ENCODE measurements at regions not wholly inside any gene's neighbourhood (a gene's known extent, or its start where the extent isn't known, plus 50 kb on each side); places are given as distances from the start of the nearest gene placed in this dataset.
"Not testable (repeated sequence)": the region's sequence is repeated elsewhere in the genome, so short reads cannot be mapped to it uniquely, and the experiment has no call there.

GRCh38 chr13:50233574-50233973, 218.3 kb downstream of the KCNRG start:
- not testable (repeated sequence) for DNase-seq

GRCh38 chr13:50235604-50236342, 220.5 kb downstream of the KCNRG start:
- DNase-seq = no peak

GRCh38 chr13:50236898-50237318, 221.7 kb downstream of the KCNRG start:
- no peak for DNase-seq

GRCh38 chr13:50238922-50239321, 223.7 kb downstream of the KCNRG start:
- no peak for DNase-seq

GRCh38 chr13:50241479-50241878, 226.2 kb downstream of the KCNRG start:
- DNase-seq = no peak

GRCh38 chr13:50243931-50244330, 228.7 kb downstream of the KCNRG start:
- no peak for DNase-seq

- no peak for DNase-seq
These were observed 229.1 kb downstream of the KCNRG start for GRCh38 chr13:50244355-50244712.

GRCh38 chr13:50244713-50245574, 229.7 kb downstream of the KCNRG start:
- DNase-seq = no peak

- DNase-seq = no peak
These were observed 232.0 kb downstream of the KCNRG start for GRCh38 chr13:50247223-50247622.

- no peak for DNase-seq
These were observed 233.4 kb downstream of the KCNRG start for GRCh38 chr13:50248516-50249143.

- no peak for DNase-seq
These were observed 233.9 kb downstream of the KCNRG start for GRCh38 chr13:50249144-50249521.

- no peak for DNase-seq
These were observed 235.2 kb downstream of the KCNRG start for GRCh38 chr13:50250401-50250800.

GRCh38 chr13:50255639-50256038, 240.4 kb downstream of the KCNRG start:
- no peak for DNase-seq

- not testable (repeated sequence) for DNase-seq
These were observed 241.5 kb downstream of the KCNRG start for GRCh38 chr13:50256536-50257321.

GRCh38 chr13:50257646-50258045, 242.4 kb downstream of the KCNRG start:
- DNase-seq = no peak

GRCh38 chr13:50261130-50261901, 246.1 kb downstream of the KCNRG start:
- DNase-seq = no peak

GRCh38 chr13:50267066-50267465, 251.8 kb downstream of the KCNRG start:
- DNase-seq = no peak

- DNase-seq = no peak
These were observed 252.7 kb downstream of the KCNRG start for GRCh38 chr13:50267917-50268316.

- DNase-seq = no peak
These were observed 253.3 kb downstream of the KCNRG start for GRCh38 chr13:50268500-50268899.

GRCh38 chr13:50274181-50274580, 258.9 kb downstream of the KCNRG start:
- no peak for DNase-seq

- DNase-seq = no peak
These were observed 260.3 kb downstream of the KCNRG start for GRCh38 chr13:50275392-50276063.

GRCh38 chr13:50276550-50276949, 261.3 kb downstream of the KCNRG start:
- no peak for DNase-seq

Data from cerebellar nuclear complex (tissue), 1 donor.